Muscle layer of colon (tissue), 2 donors: ENCODE measurements at regions not wholly inside any gene's neighbourhood (a gene's known extent, or its start where the extent isn't known, plus 50 kb on each side); places are given as distances from the start of the nearest gene placed in this dataset.

ENCODE experiments used
- H3K27ac ChIP-seq: one replicate; pipeline ENCODE4 v1.7.0; 2013; ENCODE audit warnings: low read depth, mild to moderate bottlenecking, low read length, moderate library complexity
- H3K27me3 ChIP-seq, 2 donors: one replicate each; pipeline ENCODE4 v1.7.0; 2013; ENCODE audit warnings: low read length in 2 of 2, mild to moderate bottlenecking in 2 of 2; ENCODE audit not compliant: insufficient read depth in 2 of 2, control insufficient read depth in 1 of 2
- H3K36me3 ChIP-seq: one replicate; pipeline ENCODE4 v1.7.0; 2013; ENCODE audit warnings: mild to moderate bottlenecking, low read length; ENCODE audit not compliant: insufficient read depth
- H3K4me1 ChIP-seq: one replicate; pipeline ENCODE4 v1.7.0; 2013; ENCODE audit warnings: mild to moderate bottlenecking, low read length; ENCODE audit not compliant: insufficient read depth
- H3K4me3 ChIP-seq, 2 donors: one replicate each; pipeline ENCODE4 v1.7.0; 2013; ENCODE audit warnings: low read length in 2 of 2, low read depth in 1 of 2, mild to moderate bottlenecking in 1 of 2, moderate library complexity in 1 of 2
- H3K9ac ChIP-seq: one replicate; pipeline ENCODE4 v1.7.0; 2013; ENCODE audit warnings: low read length
- H3K9me3 ChIP-seq: one replicate; pipeline ENCODE4 v1.7.0; 2013; ENCODE audit warnings: mild to moderate bottlenecking, low read length
- donor health status: abdominal sarcoma.
- donor health status: Adenocarcinoma of cecum.

- Histone ChIP-seq H3K9ac (no peak overlapping the region), H3K27ac (no peak overlapping the region), H3K9me3 (peaks cover 4% of the 10 kb centered on the region), H3K4me1 (no peaks in the 10 kb centered on the region), H3K36me3 (no peaks in the 10 kb centered on the region), H3K27me3 (no peaks in the 10 kb centered on the region), H3K4me3 (no peak overlapping the region)
These were observed 382.2 kb upstream of the CADM1 start for GRCh38 chr11:115886422-115886733.

GRCh38 chr11:115885535-115886421 is 381.6 kb upstream of the CADM1 start:
- Histone ChIP-seq H3K27me3 (no peaks in the 10 kb centered on the region), H3K27ac (no peak overlapping the region)

GRCh38 chr11:115884800-115885534 is 380.8 kb upstream of the CADM1 start:
- H3K27me3 ChIP-seq: no peaks in the 10 kb centered on the region
- H3K4me3 ChIP-seq: no peak overlapping the region
- H3K9ac ChIP-seq: no peak overlapping the region
- no peak overlapping the region for H3K27ac ChIP-seq
- H3K36me3 ChIP-seq: no peaks in the 10 kb centered on the region
- no peaks in the 10 kb centered on the region for H3K4me1 ChIP-seq
- peaks cover 4% of the 10 kb centered on the region for H3K9me3 ChIP-seq

More at GRCh38 chr11:115885535-115886421, 381.6 kb upstream of the CADM1 start:
- no peak overlapping the region for H3K9ac ChIP-seq
- H3K36me3 ChIP-seq: no peaks in the 10 kb centered on the region
- no peak overlapping the region for H3K4me3 ChIP-seq
- peaks cover 4% of the 10 kb centered on the region for H3K9me3 ChIP-seq
- H3K4me1 ChIP-seq: no peaks in the 10 kb centered on the region

- Histone ChIP-seq H3K9me3 (no peaks in the 10 kb centered on the region), H3K36me3 (no peaks in the 10 kb centered on the region), H3K4me3 (no peak overlapping the region), H3K9ac (no peak overlapping the region), H3K27me3 (no peaks in the 10 kb centered on the region), H3K4me1 (peaks cover 3% of the 10 kb centered on the region), H3K27ac (no peak overlapping the region)
These were observed 370.6 kb upstream of the CADM1 start for GRCh38 chr11:115874843-115875242.

- H3K9ac ChIP-seq: no peak overlapping the region
- H3K27me3 ChIP-seq: no peaks in the 10 kb centered on the region
- H3K4me3 ChIP-seq: no peak overlapping the region
- peaks cover 4% of the 10 kb centered on the region for H3K4me1 ChIP-seq
- no peak overlapping the region for H3K27ac ChIP-seq
- H3K36me3 ChIP-seq: no peaks in the 10 kb centered on the region
- no peaks in the 10 kb centered on the region for H3K9me3 ChIP-seq
These were observed 369.6 kb upstream of the CADM1 start for GRCh38 chr11:115873813-115874212.

- no peak overlapping the region for H3K9ac ChIP-seq
- peaks cover 4% of the 10 kb centered on the region for H3K4me1 ChIP-seq
- no peaks in the 10 kb centered on the region for H3K36me3 ChIP-seq
- no peak overlapping the region for H3K27ac ChIP-seq
- H3K9me3 ChIP-seq: no peaks in the 10 kb centered on the region
- H3K27me3 ChIP-seq: no peaks in the 10 kb centered on the region
- no peak overlapping the region for H3K4me3 ChIP-seq
These were observed 368.2 kb upstream of the CADM1 start for GRCh38 chr11:115872416-115872815.

GRCh38 chr11:115871161-115871760 is 367.0 kb upstream of the CADM1 start:
- Histone ChIP-seq H3K4me3 (no peak overlapping the region), H3K36me3 (no peaks in the 10 kb centered on the region), H3K9me3 (no peaks in the 10 kb centered on the region), H3K27me3 (no peaks in the 10 kb centered on the region), H3K4me1 (peaks cover 4% of the 10 kb centered on the region), H3K9ac (no peak overlapping the region), H3K27ac (no peak overlapping the region)

GRCh38 chr11:115869780-115870431 is 365.7 kb upstream of the CADM1 start:
- no peak overlapping the region for H3K27ac ChIP-seq
- H3K9me3 ChIP-seq: no peaks in the 10 kb centered on the region
- H3K9ac ChIP-seq: no peak overlapping the region
- H3K27me3 ChIP-seq: no peaks in the 10 kb centered on the region
- no peak overlapping the region for H3K4me3 ChIP-seq
- H3K36me3 ChIP-seq: no peaks in the 10 kb centered on the region
- H3K4me1 ChIP-seq: peaks cover 4% of the 10 kb centered on the region

- no peak overlapping the region for H3K4me3 ChIP-seq
- peaks cover 4% of the 10 kb centered on the region for H3K4me1 ChIP-seq
- no peaks in the 10 kb centered on the region for H3K36me3 ChIP-seq
- no peak overlapping the region for H3K9ac ChIP-seq
- H3K9me3 ChIP-seq: no peaks in the 10 kb centered on the region
- H3K27ac ChIP-seq: no peak overlapping the region
- no peaks in the 10 kb centered on the region for H3K27me3 ChIP-seq
These were observed 364.9 kb upstream of the CADM1 start for GRCh38 chr11:115869131-115869530.

- Histone ChIP-seq H3K36me3 (no peaks in the 10 kb centered on the region), H3K27ac (no peak overlapping the region), H3K9me3 (no peaks in the 10 kb centered on the region), H3K27me3 (no peaks in the 10 kb centered on the region), H3K9ac (no peak overlapping the region), H3K4me1 (no peaks in the 10 kb centered on the region), H3K4me3 (no peak overlapping the region)
These were observed 356.0 kb upstream of the CADM1 start for GRCh38 chr11:115860246-115860645.

- Histone ChIP-seq H3K9me3 (no peaks in the 10 kb centered on the region), H3K27me3 (no peaks in the 10 kb centered on the region), H3K36me3 (no peaks in the 10 kb centered on the region), H3K4me1 (peaks cover 14% of the 10 kb centered on the region), H3K9ac (no peak overlapping the region), H3K4me3 (no peak overlapping the region), H3K27ac (no peak overlapping the region)
These were observed 344.4 kb upstream of the CADM1 start for GRCh38 chr11:115848611-115849010.
